ENCODE measurements at regions not wholly inside any gene's neighbourhood (a gene's known extent, or its start where the extent isn't known, plus 50 kb on each side); places are given as distances from the start of the nearest gene placed in this dataset.
"Not testable (repeated sequence)": the region's sequence is repeated elsewhere in the genome, so short reads cannot be mapped to it uniquely, and the experiment has no call there.

DNA sequence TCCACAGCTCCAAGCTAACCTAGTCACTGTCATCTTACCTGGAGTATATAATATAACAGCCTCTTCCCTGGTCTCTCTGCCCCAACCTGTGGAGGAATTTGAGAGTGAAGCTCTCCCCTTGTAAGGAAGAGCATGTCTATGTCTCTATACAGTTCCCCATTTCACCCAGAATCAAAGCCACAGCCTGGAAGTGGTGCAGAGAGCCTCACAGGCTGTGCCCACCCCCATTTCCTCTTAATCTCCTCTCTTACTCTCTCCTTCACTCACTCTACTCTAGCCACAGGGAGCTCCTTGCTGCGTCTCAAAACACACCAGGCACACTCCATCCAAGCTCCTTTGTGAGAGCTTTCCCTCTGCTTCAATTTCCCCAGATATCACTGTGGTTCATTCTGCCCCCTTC, 302.5 kb upstream of the ISX start:
- DNase-seq = no peak

DNA sequence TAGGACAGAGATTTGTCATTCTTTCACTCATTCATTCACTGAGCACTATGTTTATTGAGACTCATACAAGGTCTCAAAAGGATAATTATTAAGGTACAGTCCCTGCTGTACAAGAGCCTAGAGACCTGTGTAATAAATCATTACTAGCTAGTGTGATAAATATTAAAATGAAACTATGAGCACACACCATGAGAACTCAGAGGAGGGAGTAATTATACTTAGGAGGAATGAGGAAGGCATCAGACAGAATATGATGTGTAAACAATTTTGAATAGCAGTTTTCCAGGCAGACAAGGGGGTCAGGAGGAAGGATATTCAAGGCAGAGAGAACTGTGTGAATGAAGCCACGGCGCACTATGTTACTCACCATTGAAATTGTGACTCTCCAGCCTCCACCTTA, 300.8 kb upstream of the ISX start:
- no peak for DNase-seq

DNA sequence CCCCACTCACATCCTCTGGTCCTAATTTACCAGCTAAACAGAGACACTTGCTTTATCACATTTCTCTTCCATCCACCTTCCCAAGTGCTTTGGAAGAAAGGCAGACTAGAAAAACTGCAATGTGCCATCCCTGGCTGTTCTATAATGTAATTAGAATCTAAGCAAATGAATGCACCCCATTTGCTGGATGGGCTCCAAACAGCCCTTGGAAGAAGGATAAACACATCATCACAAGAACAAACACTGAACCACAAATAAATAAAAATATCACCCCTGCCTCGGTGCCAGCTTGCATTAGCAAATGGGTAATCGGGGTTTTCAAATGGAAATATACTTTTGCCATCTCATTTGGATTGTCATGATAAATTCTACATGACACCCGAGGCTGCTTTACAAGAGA, 296.6 kb upstream of the ISX start:
- no peak for DNase-seq

DNA sequence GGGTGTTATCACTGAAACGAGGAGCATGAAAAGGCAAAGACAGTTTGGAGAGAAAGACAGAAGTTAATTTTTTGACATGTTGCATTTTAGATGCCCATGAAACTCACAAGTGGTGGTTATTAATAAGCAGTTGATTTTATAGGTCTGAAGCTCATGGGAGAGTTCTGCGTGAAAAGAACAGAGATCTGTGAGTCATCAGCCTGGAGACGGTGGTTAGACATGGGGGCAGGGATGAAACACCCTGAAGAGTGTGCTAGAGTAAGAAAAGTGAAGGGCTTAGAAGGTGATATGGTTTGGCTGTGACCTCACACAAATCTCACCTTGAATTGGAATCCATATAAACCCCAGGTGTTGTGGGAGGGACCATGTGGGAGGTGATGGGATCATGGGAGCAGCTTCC, 289.1 kb upstream of the ISX start:
- no peak for DNase-seq

DNA sequence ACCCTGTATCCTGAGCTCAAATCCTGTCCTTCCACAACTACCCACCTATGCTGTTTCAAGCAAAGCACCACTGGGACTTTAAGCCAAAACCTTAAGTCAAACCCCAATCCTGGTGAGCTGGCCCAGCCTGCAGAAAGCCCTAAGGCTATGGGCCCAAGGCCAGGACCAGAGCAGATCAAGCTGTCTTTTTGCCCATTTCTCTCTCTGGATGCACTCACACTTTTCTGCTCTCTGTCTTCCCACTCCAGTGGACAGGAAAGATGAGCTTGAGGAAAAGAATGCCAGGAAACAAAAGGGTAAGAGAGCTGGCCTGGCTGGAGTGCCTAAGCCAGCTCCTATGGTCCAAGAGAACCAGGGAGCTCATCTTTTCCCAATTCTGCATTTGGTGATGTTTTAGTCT, 284.3 kb upstream of the ISX start:
- DNase-seq = no peak

DNA sequence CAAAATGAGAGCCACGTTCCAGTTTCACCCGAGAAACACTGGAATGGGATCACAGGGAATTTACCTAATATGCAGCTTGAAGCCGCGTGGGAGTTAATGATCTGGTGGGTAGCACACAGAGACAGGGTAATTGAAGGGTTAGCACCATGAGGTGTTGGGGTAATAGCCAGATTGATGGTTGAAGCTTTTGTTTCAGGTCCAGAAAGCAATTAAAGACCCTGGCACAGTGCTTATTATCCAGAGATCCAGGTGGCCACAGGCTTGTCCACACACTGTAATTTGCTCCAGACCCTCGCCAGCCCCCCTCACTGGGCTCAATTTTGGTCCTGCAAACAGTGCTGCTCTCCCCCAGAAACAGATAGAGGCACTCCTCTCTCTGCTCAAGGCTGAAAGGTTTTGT, 282.5 kb upstream of the ISX start:
- no peak for DNase-seq

DNA sequence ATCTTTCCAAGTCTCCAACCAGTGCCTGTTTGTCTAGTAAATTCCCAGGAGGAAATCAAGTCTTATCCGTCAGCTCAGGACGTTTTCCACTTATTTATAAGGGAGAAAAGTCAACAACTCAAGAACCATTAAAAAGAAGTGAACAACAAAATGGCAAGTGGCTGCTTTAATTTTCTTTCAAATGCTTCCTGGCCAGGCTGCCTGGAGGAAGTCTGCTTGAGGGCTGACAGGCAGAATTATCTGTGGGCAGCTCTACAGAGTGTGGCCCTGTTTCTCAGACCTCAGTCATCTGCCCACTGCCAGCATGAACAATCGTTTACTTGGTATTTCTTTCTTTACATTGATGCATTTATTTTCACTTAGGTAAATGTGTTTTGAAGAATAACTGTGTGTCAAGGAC, 281.9 kb upstream of the ISX start:
- DNase-seq = no peak

DNA sequence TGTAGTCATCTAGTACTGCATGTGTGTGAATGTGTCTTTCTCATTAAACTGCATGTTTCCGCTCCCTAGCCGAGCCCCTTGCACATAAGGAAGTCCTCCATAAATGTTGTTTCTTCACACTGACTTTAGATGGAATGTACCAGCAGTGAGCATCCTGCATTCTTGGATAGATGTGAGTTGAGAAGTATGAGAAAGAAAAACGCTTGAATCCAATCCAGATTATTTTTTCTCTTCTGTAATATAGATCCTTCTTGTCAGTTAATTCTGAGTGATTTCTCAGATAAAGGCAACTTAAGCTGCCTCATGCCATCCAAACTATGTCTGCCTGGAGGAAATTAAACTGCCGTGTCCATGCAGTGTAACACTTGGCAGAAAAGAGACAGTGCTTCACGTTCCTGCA, 268.1 kb upstream of the ISX start:
- no peak for DNase-seq

DNA sequence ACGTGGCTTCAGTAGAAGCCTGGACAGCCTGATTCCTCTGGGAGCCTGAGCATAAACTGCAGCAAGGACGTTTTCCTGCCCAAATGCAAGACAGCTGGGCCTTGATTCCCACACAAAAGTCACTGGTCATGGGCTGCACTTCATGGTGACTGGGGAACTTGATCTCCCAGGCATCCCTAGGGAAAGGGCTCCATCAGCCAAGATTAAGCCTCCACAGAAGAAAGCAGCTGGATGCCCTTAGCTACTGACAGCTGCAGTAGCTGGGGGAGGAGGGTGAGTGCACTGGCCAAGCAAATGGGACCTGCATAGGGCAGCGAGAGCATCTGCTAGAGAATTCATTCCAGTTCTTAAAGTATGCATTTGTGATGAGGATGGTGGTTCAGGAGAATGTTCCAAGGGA, 267.4 kb upstream of the ISX start:
- DNase-seq = no peak

DNA sequence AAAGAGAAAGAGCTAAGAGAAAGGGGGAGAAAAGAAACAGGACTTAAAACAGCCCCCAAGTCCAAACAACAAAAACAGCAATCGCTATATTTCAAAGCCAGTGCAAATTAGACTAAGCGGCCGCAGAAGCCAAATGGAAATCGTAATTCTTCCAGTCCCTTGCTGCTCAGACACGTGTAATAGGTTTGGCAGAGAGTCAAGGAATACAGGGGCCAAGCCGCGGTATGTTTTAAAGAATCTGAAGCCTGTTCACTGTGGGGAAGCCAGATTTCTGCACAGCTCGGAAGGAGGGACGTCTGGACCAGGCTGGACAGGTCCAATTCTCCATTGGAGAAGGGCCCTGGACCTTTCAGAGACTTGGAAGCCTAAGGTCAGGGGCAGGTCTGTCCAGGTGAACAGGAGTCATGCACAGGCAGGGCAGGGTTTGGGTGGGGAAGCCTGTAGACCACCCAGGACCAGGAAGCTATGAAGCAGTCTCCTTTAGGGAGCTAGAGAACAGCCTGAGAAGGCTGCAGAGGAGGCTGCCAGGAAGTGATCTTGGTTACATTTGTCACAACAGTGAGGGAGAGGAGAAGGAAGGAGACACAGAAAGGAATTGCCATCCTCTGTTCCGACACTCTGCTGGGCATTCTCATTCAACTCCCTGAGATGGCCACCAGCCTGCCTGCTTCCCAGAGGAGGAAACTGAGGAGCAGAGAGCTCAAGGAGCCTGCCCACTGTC, 265.5 kb upstream of the ISX start:
- DNase-seq = no peak

DNA sequence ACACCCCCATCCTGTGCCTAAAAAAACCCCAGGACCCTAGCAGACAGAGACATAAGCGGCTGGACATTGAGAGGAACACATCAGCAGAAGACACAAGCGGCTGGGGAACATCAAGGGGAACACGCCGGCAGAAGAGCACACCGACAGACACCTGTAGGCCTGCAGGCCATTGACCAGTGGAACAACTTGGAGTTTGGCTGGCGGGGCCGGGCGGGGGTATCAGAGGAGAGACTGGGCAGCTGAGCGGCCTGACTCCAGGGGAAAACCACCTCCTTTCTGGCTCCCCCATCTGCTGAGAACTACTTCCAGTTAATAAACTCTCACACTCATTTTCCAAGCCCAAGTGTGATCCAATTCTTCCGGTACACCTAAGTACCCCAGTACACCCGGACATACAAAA, 264.7 kb upstream of the ISX start:
- no peak for DNase-seq

DNA sequence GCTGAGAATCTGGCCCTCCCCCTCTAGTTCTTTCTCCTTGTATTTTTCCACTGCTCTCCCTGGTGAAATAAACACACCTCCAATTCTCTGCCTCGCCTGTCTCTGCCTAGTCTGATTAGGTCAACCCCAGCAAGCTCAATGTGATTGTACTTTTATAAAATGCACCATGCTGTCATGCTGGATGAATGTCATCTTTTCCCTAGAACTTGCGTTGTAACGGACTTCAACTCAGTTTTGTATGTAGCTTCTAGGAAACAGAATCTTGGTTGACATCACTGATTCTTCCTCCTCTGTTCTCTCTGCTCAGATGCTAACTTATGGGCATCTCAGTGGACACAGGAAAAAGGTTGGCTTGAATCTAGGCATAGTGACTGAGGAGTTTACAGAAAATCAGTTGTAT, 261.9 kb upstream of the ISX start:
- no peak for DNase-seq

DNA sequence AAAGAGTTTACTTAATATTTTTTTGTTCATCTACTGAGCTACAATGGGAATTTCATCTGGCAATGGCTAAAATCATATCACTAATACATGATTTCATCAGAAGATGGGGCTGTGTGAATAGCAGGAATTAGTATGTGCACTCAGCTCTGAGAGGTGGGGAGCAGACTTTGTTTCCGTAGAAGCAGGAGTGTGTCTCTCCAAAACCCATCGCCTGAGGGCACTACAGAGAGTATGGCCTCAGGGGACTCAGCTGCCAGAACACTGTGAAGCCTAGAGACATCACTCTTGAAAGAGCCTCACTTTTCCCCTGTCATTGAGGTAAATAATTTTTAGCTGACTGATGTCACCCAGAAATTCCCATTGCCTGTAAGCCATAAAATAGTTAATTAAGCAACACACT, 261.4 kb upstream of the ISX start:
- no peak for DNase-seq

DNA sequence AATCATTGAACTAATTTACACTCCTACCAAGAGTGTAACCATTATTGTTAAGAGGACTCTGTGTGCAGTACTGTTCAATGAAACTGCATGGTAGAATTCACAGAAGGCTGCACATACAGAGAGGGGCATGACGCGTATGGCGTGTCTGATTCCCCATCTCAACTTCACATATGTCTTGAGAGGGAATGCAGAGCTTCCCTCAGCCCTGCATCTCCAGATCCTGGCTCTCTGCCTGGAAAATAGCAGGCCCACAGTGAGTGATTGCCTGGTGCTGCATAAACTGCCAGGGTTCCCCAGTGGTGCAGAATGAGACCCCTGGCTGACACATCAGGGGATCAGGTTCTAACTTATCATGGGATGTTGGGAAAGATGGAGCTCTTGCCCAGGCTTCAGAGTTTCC, 260.2 kb upstream of the ISX start:
- DNase-seq = no peak

DNA sequence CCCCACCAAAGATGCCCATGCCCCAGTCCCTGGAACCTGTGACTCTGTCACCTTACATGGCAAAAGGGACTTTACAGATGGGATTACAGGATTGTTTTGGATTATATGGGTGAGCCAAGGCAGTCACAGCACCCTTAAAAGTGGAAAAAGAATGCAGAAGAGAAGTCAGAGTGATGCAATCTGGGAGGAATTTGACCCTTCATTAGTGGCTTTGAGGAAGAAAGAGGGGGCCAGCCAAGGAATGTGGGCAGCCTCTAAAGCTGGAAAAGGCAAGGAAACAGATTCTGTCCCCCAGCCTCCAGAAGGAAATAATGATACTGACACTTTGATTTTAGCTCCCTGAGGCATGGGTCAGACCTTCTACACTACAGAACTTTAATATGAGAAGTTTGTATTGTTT, 257.3 kb upstream of the ISX start:
- DNase-seq = no peak

DNA sequence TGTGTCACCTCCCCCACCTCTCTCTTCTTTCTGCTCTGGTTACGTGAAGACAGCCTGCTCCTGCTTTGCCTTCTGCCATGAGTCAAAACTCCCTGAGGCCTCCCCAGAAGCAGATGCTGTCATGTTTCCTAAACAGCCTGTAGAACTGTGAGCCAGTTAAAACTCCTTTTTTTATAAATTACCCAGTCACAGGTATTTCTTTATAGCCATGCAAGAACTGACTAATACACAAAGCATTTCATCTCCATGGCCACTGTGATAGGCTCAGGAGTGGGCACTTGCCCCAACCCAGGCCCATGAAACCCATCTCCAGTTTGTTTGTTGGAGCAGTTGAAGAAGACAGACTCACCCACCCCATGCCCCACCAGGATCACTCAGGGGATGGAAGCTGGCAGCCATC, 253.3 kb upstream of the ISX start:
- no peak for DNase-seq

DNA sequence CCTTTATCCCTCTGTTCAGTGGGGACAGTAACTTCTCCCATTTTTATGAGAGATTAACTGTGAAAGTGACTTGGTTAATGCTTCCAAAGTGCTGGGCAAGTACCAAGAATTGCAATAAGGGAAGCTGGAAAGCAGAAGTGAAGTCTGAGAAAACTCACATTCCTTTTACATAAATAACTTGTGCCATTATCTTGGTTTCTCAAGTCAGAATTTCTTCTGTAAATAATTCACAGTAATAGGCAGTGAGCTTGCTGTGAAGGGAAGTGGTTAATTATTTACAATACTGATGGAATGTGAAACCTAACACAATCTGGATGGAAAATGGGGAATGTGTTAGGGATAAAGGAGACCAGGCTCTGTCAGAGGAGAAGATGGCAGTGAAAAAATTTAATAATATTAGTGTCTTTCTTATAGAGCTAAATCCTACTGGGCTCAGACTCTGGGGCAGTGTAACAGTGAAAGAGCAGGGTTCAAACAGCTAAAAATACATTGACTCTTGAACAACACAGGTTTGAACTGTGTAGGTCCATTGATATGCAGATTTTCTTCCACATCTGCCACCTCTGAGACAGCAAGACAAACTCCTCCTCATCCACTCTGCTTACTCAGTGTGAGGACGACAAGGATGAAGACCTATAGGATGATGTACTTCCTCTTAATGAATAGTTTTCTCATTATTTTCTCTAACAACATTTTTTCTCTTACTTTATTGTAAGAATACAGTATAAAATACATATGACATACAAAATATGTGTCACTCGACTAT, 251.5 kb upstream of the ISX start:
- no peak for DNase-seq

DNA sequence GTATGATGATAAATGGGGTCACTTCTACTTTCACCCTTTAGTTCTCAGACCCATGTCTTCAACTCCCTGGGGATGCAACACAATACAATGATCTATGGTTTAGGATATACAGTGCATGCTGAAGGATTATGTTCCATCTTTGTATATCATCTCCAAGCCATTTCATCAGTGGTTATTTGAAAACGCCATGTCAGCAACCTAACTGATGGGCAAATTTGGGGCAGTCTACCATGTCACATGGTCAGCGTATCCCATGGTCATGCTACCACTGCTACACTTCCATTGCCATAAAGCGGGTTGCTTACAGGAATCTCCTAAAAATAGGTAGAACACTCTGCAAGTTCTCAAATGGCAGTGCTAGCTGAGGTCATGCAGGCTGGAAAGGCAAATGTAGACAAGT, 236.5 kb upstream of the ISX start:
- DNase-seq = no peak

DNA sequence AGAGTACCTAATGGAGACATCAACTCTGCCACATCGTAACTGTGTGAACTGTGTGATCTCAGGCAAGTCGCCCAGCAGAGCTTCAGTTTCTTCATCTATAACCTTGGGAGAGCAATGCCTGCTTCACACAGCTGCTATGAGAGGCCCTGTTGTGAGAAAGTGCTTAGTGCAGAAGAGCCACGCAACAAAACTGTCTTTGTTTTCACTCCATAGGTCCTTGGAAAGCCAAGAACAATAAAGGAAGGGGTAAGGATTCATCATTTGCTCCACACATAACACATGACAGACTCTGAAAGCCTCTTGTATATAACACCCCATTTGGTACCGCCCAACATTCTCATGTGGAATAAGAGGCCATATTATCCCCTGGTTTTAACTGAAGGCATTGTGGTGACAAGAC, 231.9 kb upstream of the ISX start:
- no peak for DNase-seq

DNA sequence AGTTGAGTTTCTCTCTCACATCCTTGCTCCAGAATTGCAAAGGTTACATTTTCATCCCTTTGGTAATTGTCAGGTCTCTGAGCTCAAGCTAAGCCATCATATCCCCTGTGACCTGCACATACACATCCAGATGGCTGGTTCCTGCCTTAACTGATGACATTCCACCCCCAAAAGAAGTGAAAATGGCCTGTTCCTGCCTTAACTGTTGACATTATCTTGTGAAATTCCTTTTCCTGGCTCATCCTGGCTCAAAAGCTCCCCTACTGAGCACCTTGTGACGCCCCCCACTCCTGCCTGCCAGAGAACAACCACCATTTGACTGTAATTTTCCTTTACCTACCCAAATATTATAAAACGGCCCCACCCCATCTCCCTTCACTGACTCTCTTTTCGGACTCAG, 231.4 kb upstream of the ISX start:
- DNase-seq = not testable (repeated sequence)

DNA sequence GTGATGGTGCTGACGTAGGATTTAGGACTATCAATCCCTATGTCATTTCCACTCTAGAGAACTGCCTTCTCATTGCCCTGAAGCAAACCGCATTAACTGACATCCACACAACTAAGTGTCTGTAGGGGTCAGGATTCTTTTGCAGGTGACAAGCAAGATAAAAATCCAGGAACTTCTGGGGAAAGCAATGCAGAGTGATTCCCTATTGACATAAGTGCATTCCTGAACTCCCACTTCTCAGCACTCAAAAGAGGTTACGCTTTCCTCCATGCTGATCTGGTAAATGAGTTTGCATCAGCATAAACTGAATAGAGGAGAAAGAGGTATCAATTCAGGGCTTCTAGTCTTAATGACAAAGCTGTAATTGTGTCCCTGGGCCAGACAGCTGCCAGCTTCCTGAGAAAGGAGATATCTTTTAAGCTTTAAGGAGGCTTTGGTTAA, 224.6 kb upstream of the ISX start:
- DNase-seq = no peak

DNA sequence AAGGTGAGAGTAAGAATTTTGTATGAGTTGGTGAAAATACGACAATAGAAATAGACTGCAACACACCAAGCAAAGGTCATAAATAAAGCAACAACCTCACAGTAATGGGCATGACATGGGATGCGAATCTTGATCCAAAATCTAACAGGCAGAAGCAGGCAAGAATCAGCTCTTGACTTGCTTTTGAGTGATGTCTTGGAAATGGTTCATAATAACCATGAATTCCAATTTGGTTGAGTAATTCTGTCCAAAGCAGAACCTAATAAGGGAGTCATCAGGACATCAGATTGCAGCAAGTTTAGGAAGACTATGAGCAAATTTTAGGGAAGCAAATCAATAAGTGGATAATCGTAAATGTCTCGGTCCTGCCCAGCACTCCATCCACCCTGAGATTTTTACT, 224.0 kb upstream of the ISX start:
- DNase-seq = no peak

DNA sequence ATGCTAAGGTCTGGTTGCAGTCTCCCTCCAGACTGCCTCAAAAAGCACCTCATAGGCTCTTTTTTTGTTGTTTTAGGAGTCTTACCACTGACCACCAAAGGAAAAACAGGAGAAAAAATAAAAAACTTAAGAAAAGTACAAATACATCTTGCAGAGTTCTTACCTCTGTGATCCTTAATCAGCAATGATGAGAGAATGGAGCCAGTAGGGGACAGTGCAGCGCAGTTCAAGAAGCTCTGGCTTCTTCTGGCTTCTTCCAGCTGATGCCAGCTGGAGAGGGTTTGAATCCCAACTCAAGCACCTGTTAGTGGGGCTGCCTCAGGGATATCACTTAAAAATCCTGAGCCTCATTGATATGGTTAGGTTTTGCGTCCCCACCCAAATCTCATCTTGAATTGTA, 223.3 kb upstream of the ISX start:
- no peak for DNase-seq

DNA sequence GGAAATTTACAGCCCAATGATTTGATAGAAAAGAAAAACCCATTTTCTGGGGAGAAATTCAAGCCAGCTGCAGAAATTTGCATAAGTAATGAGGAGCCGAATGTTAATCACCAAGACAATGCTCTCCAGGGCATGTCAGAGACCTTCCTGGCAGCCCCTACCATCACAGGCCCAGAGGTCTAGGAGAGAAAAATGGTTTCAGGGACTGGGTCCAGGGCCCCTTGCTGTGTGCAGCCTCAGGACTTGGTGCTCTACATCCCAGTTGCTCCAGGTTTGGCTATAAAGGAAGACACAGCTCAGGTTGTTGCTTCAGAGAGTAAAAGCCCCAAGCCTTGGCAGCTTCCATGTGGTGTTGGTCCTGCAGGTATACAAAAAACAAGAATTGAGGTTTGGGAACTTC, 222.2 kb upstream of the ISX start:
- not testable (repeated sequence) for DNase-seq

DNA sequence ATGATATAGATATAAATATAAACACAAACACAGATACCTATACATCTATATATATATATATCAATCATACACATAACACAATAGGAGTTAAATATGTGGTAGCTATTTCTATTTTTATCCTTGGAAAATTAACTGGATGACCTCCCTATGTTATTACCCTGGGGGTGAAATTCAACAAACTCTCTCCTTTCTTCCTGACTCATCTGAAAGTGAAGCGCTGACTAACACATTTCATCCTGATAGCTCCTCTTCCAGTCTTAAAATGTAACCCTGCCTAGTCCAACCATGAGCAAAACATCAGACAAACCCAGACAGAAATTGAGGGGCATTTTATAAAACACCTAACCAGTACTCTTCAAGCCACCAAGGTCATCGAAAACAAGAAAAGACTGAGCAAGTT, 220.6 kb upstream of the ISX start:
- no peak for DNase-seq

Data from NCI-H187 (cell line).